ENCODE measurements at regions not wholly inside any gene's neighbourhood (a gene's known extent, or its start where the extent isn't known, plus 50 kb on each side); places are given as distances from the start of the nearest gene placed in this dataset.

- no peak overlapping the region for H3K4me3 ChIP-seq
- TF ChIP-seq CTCF (IDR thresholded peaks at IDR 0.05; ENCODE audit: low read depth, low read length): no peak
- no peaks in the 10 kb centered on the region for H3K27me3 ChIP-seq
- no peaks in the 10 kb centered on the region for H3K36me3 ChIP-seq
- no peak for DNase-seq (ENCODE audit: low read depth in 1 of 2, low spot score in 1 of 2)
- H3K27ac ChIP-seq: no peak overlapping the region
- H3K9me3 ChIP-seq (ENCODE audit: low read depth): no peaks in the 10 kb centered on the region
- no peaks in the 10 kb centered on the region for H3K4me1 ChIP-seq (ENCODE audit: low read depth)
Measured at GRCh38 chr5:27978322-27978721, 939.9 kb upstream of the CDH9 start.

DNA sequence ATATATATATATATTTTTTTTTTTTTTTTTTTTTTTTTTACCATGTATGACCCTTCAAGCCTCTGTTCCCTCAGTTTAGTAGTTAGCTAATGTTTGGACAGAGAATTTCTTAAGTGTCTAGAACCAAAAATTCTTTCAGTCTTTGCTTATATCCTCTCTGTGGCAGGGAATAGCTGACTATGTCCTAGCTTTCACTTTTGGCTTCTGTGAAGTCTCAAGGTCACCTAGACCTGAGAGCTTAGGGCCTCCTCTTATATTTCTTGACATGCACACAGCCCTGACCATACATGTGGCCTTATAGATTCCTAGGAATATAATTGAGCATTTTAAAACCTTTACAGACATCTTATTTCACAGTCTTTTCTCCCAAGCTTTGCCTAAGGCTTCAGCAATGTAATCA, 930.8 kb upstream of the CDH9 start:
- no peaks in the 10 kb centered on the region for H3K4me1 ChIP-seq (ENCODE audit: low read depth)
- no peak for TF ChIP-seq CTCF (IDR thresholded peaks at IDR 0.05; ENCODE audit: low read depth, low read length)
- no peaks in the 10 kb centered on the region for H3K9me3 ChIP-seq (ENCODE audit: low read depth)
- H3K27me3 ChIP-seq: no peaks in the 10 kb centered on the region
- H3K36me3 ChIP-seq: no peaks in the 10 kb centered on the region
- peak in 1 of 2 donors; percentile 28 for DNase-seq (ENCODE audit: low read depth in 1 of 2, low spot score in 1 of 2)
- H3K4me3 ChIP-seq: no peak overlapping the region
- no peak overlapping the region for H3K27ac ChIP-seq

GRCh38 chr5:27963050-27963783, 924.8 kb upstream of the CDH9 start:
- no peaks in the 10 kb centered on the region for H3K9me3 ChIP-seq (ENCODE audit: low read depth)
- H3K4me3 ChIP-seq: no peak overlapping the region

DNA sequence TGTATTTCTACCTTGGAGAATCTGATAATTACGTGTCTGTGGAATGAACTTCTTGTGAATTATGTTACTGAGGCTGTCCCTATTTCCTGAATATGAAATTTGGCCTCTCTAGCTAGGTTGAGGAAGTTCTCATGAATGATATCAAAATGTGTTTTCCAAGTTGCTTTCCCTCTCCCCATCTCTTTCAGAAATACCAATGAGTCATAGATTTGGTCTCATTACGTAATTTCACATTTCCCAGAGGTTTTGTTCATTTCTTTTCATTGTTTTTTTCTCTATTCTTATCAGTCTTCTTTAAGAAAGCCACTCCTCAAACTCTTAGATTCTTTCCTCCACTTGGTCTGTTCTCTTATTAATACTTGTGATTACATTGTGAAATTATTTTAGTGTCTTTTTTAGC, 923.8 kb upstream of the CDH9 start:
- no peak for TF ChIP-seq CTCF (IDR thresholded peaks at IDR 0.05; ENCODE audit: low read depth, low read length)
- Histone ChIP-seq H3K36me3 (no peaks in the 10 kb centered on the region), H3K27me3 (no peaks in the 10 kb centered on the region), H3K9me3 (ENCODE audit: low read depth) (no peaks in the 10 kb centered on the region), H3K27ac (no peak overlapping the region), H3K4me3 (no peak overlapping the region), H3K4me1 (ENCODE audit: low read depth) (no peaks in the 10 kb centered on the region)
- peak in 1 of 2 donors; percentile 67 for DNase-seq (ENCODE audit: low read depth in 1 of 2, low spot score in 1 of 2)

More at GRCh38 chr5:27963050-27963783, 924.8 kb upstream of the CDH9 start:
- Histone ChIP-seq H3K27me3 (no peaks in the 10 kb centered on the region), H3K27ac (no peak overlapping the region), H3K36me3 (no peaks in the 10 kb centered on the region), H3K4me1 (ENCODE audit: low read depth) (no peaks in the 10 kb centered on the region)
- TF ChIP-seq CTCF (IDR thresholded peaks at IDR 0.05; ENCODE audit: low read depth, low read length): no peak
- no peak for DNase-seq (ENCODE audit: low read depth in 1 of 2, low spot score in 1 of 2)

DNA sequence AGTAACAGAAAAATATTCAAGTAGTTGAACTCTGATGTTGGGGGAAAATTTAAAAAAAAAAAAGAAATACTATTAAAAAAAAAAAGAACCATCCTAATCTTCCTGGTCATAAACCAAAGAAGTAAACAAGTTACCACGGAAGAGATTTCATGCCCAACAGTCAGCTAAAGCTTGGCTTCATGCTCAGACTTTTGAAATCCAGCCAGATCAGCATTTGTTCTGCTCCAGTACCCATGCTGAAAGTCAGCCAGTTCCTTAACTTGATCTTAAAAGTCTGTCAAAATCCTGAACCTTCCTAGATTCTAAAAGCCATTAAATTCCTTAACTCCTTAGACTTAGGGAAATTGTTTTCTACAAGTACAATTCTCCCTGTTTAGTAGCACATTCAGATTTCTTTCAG, 908.7 kb upstream of the CDH9 start:
- Histone ChIP-seq H3K4me1 (ENCODE audit: low read depth) (no peaks in the 10 kb centered on the region), H3K27ac (no peak overlapping the region), H3K27me3 (no peaks in the 10 kb centered on the region), H3K9me3 (ENCODE audit: low read depth) (no peaks in the 10 kb centered on the region), H3K36me3 (no peaks in the 10 kb centered on the region), H3K4me3 (no peak overlapping the region)
- TF ChIP-seq CTCF (IDR thresholded peaks at IDR 0.05; ENCODE audit: low read depth, low read length): no peak
- DNase-seq (ENCODE audit: low read depth in 1 of 2, low spot score in 1 of 2): peak in 1 of 2 donors; percentile 22

Data from cardiac muscle cell (in vitro differentiated cells and primary cell).